HFFc6 (cell line): ENCODE measurements at regions not wholly inside any gene's neighbourhood (a gene's known extent, or its start where the extent isn't known, plus 50 kb on each side); places are given as distances from the start of the nearest gene placed in this dataset.

ENCODE experiments used
- DNase-seq: peaks from one replicate; pipeline ENCODE4 v3.0.0-alpha.2; 2018
- H3K27ac Mint-ChIP-seq: 2 replicates; pipeline ENCODE4 v1.8.0; 2020; ENCODE audit warnings: mild to moderate bottlenecking, mixed read lengths
- H3K27me3 Mint-ChIP-seq: 2 replicates; pipeline ENCODE4 v1.8.0; 2021; ENCODE audit warnings: mild to moderate bottlenecking, moderate library complexity, mixed read lengths; ENCODE audit not compliant: insufficient read depth
- H3K36me3 Mint-ChIP-seq: 2 replicates; pipeline ENCODE4 v1.8.0; 2021; ENCODE audit warnings: low read depth, mixed read lengths
- H3K4me1 Mint-ChIP-seq: 2 replicates; pipeline ENCODE4 v1.8.0; 2020; ENCODE audit warnings: low read depth, mixed read lengths
- H3K4me3 Mint-ChIP-seq: 2 replicates; pipeline ENCODE4 v1.8.0; 2020; ENCODE audit warnings: mild to moderate bottlenecking, moderate library complexity, mixed read lengths
- H3K9me3 Mint-ChIP-seq: 2 replicates; pipeline ENCODE4 v1.8.0; 2020; ENCODE audit warnings: mild to moderate bottlenecking, mixed read lengths
- CTCF ChIP-seq: fragments of 200-600 bp; sonication (generic); IDR thresholded peaks from 2 replicates; pipeline ENCODE4 v1.5.0; 2021; ENCODE audit warnings: antibody characterized with exemption, mild to moderate bottlenecking

- no peak for DNase-seq
- H3K4me1 Mint-ChIP-seq, result no peaks in the 10 kb centered on the region
- no peaks in the 10 kb centered on the region for H3K27me3 Mint-ChIP-seq
- H3K4me3 Mint-ChIP-seq, result no peak overlapping the region
- peaks cover 3% of the 10 kb centered on the region; the same call in 1 of the 2 replicates for H3K9me3 Mint-ChIP-seq
- no peaks in the 10 kb centered on the region for H3K36me3 Mint-ChIP-seq
- no peak for TF ChIP-seq CTCF
- no peak overlapping the region for H3K27ac Mint-ChIP-seq
These were observed 871.7 kb upstream of the ADAMTS5 start for GRCh38 chr21:27838573-27838972.

- Mint-ChIP-seq H3K27ac (no peak overlapping the region), H3K4me1 (no peaks in the 10 kb centered on the region), H3K4me3 (no peak overlapping the region), H3K36me3 (no peaks in the 10 kb centered on the region), H3K9me3 (no peaks in the 10 kb centered on the region; the same call in 1 of the 2 replicates), H3K27me3 (no peaks in the 10 kb centered on the region)
- no peak for TF ChIP-seq CTCF
- no peak for DNase-seq
These were observed 871.0 kb upstream of the ADAMTS5 start for GRCh38 chr21:27837936-27838335.

DNA sequence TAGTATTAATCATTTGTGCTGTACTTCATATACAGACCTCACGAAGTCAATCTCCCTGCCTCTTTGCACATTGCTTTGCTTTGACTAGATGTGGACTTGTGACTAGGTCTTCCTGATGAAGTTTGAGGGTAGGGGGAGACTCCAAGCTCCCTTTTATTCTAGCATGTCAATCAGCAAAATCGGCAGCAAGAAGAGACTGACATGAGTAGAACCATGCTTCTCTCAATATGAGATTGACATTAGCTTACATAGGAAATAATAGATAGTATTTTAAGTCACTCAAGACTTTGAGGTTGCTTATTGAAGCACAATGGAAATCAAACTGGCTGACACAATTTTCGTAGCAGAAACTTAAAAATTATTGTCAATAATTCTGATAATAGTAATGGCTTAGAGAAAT lies 866.4 kb upstream of the ADAMTS5 start:
- no peak for DNase-seq

DNA sequence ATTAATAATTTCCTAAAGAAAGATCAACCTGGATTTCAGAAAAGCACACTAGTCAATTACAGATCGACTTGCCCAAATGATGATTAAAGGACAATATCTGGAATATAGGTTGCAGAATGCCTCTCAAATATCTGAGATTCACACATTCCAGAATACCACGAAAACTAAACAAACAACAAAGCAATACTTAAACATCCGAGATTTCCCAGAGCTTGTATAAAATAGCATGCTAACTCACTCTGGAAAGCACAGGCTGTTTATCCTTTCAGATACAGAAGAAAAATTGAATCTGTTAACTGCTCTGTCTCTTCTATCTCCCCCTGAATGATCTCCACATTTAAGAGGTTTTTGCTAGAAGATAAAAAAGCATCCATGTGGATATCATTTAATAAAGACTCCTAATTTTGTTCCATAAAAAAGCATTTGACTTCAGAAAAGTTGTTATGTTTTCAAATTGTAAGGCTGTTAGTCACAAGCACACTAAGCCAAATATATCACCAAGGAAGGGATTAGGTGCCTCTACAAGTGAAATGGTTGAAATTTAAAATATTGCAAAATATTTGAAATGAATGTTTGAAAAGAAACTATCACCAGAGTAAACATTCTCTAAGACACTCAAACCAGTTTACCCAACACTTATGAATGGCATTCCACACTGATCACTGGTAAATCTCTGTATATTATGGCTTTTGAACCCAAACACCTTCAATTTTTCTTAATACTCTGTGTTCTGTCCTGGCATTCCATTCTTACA lies 865.1 kb upstream of the ADAMTS5 start:
- no peak for DNase-seq
- no peak for TF ChIP-seq CTCF
- peaks cover 16% of the 10 kb centered on the region for H3K4me1 Mint-ChIP-seq
- H3K36me3 Mint-ChIP-seq, result no peaks in the 10 kb centered on the region
- no peak overlapping the region for H3K4me3 Mint-ChIP-seq
- H3K27me3 Mint-ChIP-seq, result no peaks in the 10 kb centered on the region
- no peak overlapping the region for H3K27ac Mint-ChIP-seq
- peaks cover 1% of the 10 kb centered on the region; the same call in 1 of the 2 replicates for H3K9me3 Mint-ChIP-seq

More for the DNA sequence above, 866.4 kb upstream of the ADAMTS5 start:
- no peaks in the 10 kb centered on the region for H3K36me3 Mint-ChIP-seq
- H3K27ac Mint-ChIP-seq, result no peak overlapping the region
- H3K4me3 Mint-ChIP-seq, result no peak overlapping the region
- peaks cover 16% of the 10 kb centered on the region for H3K4me1 Mint-ChIP-seq
- TF ChIP-seq CTCF, result no peak
- H3K27me3 Mint-ChIP-seq, result no peaks in the 10 kb centered on the region
- H3K9me3 Mint-ChIP-seq, result no peaks in the 10 kb centered on the region

DNA sequence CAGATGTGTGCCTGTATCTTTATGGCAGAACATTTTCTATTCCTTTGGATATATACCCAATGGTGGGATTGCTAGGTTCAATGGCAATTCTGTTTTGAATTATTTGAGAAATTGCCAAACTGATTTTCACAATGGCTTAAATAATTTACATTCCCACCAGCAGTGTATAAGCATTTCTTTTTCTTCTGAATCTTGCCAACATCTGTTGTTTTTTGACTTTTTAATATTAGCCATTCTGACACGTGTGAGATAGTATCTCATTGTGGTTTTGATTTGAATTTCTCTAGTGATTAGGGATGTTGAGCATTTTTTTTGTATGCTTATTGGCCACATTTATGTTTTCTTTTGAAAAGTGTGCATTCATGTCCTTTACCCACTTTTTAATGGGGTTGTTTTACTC lies 864.3 kb upstream of the ADAMTS5 start:
- Mint-ChIP-seq H3K36me3 (no peaks in the 10 kb centered on the region), H3K4me1 (peaks cover 16% of the 10 kb centered on the region), H3K27me3 (no peaks in the 10 kb centered on the region), H3K9me3 (peaks cover 4% of the 10 kb centered on the region; the same call in 1 of the 2 replicates), H3K27ac (no peak overlapping the region), H3K4me3 (no peak overlapping the region)
- TF ChIP-seq CTCF, result no peak
- no peak for DNase-seq
